Uterus (tissue), 3 donors: ENCODE measurements at regions not wholly inside any gene's neighbourhood (a gene's known extent, or its start where the extent isn't known, plus 50 kb on each side); places are given as distances from the start of the nearest gene placed in this dataset.
A peak's percentile ranks its signal among the peaks of the same experiment; 100 is the strongest.

Source experiments
- DNase-seq, 2 donors: peaks; one replicate each; pipeline ENCODE4 v3.0.0-alpha.2; 2019 to 2020
- H3K27ac ChIP-seq, 2 donors: fragments of 200-600 bp; sonication (generic); 1 replicate in 1 of 2; 2 replicates in 1 of 2; pipeline ENCODE4 v1.5.1; 2016 to 2018
- H3K27me3 ChIP-seq, 2 donors: fragments of 200-600 bp; sonication (generic); one replicate each; pipeline ENCODE4 v1.5.1; 2018 to 2019; ENCODE audit warnings: control low read depth in 1 of 2
- H3K36me3 ChIP-seq, 2 donors: fragments of 200-600 bp; sonication (generic); one replicate each; pipeline ENCODE4 v1.5.1; 2019; ENCODE audit warnings: control low read depth in 1 of 2
- H3K4me1 ChIP-seq, 2 donors: fragments of 200-600 bp; sonication (generic); one replicate each; pipeline ENCODE4 v1.5.1; 2018 to 2019; ENCODE audit warnings: control low read depth in 1 of 2
- H3K4me3 ChIP-seq, 2 donors: fragments of 200-600 bp; sonication (generic); 1 replicate in 1 of 2; 2 replicates in 1 of 2; pipeline ENCODE4 v1.5.1; 2018 to 2019; ENCODE audit warnings: mild to moderate bottlenecking in 1 of 2
- H3K9me3 ChIP-seq, 2 donors: fragments of 200-600 bp; sonication (generic); one replicate each; pipeline ENCODE4 v1.5.1; 2019; ENCODE audit warnings: control low read depth in 1 of 2
- POLR2A ChIP-seq, 2 donors: fragments of 450-650 bp; IDR thresholded peaks; one replicate each; pipeline ENCODE4 v1.6.1; 2016; ENCODE audit warnings: antibody characterized with exemption in 2 of 2, mild to moderate bottlenecking in 1 of 2, moderate library complexity in 1 of 2
- intact Hi-C: fragments of 100-400 bp; cut with DNase I; formaldehyde crosslinking; loops from one replicate; pipeline ENCODE4 v1.15.1; 2023; ENCODE audit warnings: low total_unique reads
- TF ChIP-seq, protein P1 (sequence below), 4 experiments: fragments of 200-600 bp in 2 of 4; fragments of 450-650 bp in 2 of 4; sonication (generic) in 2 of 4; IDR thresholded peaks; one replicate each; pipeline ENCODE4 v1.5.1; 2016 to 2019; ENCODE audit warnings: antibody characterized with exemption in 4 of 4, mild to moderate bottlenecking in 2 of 4, moderate library complexity in 1 of 4
- donor health status: DM: yes; HTN: yes; CAD: no.

DNA sequence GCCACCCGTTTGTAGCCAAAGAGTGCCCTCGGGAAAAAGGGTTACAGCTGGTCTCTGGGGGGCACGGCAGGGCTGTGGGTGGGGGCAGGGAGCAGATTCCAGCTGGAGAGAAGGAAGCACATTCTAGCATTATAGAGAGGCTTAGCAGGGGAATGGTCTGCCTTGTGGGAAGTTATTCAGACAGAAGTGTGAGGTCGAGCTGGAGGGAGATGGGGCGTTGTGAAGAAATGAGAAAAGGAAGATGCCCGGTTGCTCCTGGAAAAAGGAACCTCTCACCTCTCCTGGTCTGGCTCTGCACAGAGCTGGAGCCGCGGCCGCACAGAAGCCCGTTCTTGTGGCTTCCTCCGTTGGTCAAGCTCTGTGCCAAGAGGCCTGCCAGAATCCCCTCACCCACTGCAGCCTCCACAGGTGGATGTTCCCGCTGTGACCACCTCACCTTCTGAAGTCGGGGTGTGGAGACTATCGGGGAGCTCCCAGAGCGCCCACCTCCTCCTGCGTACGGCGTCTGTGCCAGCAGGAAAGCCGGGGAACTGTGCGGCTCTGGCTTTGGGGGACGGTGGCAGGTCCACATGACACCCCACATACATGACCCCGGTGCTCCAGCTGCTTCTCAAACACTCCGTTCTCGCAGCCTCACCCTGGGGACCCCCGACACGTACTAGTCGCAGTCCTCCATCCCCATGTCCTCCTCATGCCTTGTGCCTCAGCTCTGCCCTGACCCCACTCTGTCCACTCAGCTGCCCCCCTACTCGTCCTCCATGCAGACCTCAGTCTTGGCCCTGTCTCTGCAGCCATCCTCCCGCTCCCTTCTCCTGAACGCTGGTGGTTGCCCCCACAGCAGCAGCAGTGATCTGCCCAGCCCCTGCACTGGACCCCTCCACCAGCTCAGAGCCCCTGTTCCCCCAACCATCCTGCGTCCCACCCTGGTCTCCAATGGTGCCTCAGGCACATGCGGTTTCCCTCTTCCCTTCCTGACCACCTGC lies 52.2 kb upstream of the HGFAC start:
- peak overlapping the region in 1 of 2 donors; percentile 67 for H3K27ac ChIP-seq
- no peak overlapping the region for H3K4me3 ChIP-seq
- no peak for DNase-seq
- no peaks in the 10 kb centered on the region for H3K4me1 ChIP-seq
- intact Hi-C loops = no loop called here
- no peaks in the 10 kb centered on the region for H3K9me3 ChIP-seq
- H3K27me3 ChIP-seq = no peaks in the 10 kb centered on the region
- TF ChIP-seq POLR2A (IDR thresholded peaks at IDR 0.05) = no peak
- TF ChIP-seq, protein P1, sequence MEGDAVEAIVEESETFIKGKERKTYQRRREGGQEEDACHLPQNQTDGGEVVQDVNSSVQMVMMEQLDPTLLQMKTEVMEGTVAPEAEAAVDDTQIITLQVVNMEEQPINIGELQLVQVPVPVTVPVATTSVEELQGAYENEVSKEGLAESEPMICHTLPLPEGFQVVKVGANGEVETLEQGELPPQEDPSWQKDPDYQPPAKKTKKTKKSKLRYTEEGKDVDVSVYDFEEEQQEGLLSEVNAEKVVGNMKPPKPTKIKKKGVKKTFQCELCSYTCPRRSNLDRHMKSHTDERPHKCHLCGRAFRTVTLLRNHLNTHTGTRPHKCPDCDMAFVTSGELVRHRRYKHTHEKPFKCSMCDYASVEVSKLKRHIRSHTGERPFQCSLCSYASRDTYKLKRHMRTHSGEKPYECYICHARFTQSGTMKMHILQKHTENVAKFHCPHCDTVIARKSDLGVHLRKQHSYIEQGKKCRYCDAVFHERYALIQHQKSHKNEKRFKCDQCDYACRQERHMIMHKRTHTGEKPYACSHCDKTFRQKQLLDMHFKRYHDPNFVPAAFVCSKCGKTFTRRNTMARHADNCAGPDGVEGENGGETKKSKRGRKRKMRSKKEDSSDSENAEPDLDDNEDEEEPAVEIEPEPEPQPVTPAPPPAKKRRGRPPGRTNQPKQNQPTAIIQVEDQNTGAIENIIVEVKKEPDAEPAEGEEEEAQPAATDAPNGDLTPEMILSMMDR (IDR thresholded peaks at IDR 0.05) = no peak
- H3K36me3 ChIP-seq = no peaks in the 10 kb centered on the region

- no peaks in the 10 kb centered on the region for H3K36me3 ChIP-seq
- H3K4me3 ChIP-seq = no peak overlapping the region
- H3K27ac ChIP-seq = no peak overlapping the region
- no peak for TF ChIP-seq POLR2A (IDR thresholded peaks at IDR 0.05)
- TF ChIP-seq, protein P1 (IDR thresholded peaks at IDR 0.05) = no peak
- H3K4me1 ChIP-seq = no peaks in the 10 kb centered on the region
- H3K9me3 ChIP-seq = no peaks in the 10 kb centered on the region
- intact Hi-C loops = no loop called here
- H3K27me3 ChIP-seq = no peaks in the 10 kb centered on the region
- no peak for DNase-seq
Observed at GRCh38 chr4:3390288-3390811, 51.4 kb upstream of the HGFAC start.

- intact Hi-C loops = no loop called here
- Histone ChIP-seq H3K36me3 (no peaks in the 10 kb centered on the region), H3K27me3 (no peaks in the 10 kb centered on the region), H3K9me3 (no peaks in the 10 kb centered on the region), H3K4me1 (no peaks in the 10 kb centered on the region), H3K27ac (no peak overlapping the region), H3K4me3 (no peak overlapping the region)
- TF ChIP-seq, protein P1 (IDR thresholded peaks at IDR 0.05) = no peak
- no peak for TF ChIP-seq POLR2A (IDR thresholded peaks at IDR 0.05)
- DNase-seq = no peak
Observed at GRCh38 chr4:3391422-3391821, 50.3 kb upstream of the HGFAC start.
